Neural progenitor cell (in vitro differentiated cells): ENCODE measurements at regions not wholly inside any gene's neighbourhood (a gene's known extent, or its start where the extent isn't known, plus 50 kb on each side); places are given as distances from the start of the nearest gene placed in this dataset.

ENCODE experiments used
- DNase-seq: peaks from one replicate; pipeline ENCODE4 v3.0.0-alpha.2; 2016; ENCODE audit warnings: low spot score
- H2AFZ ChIP-seq: fragments of 200-600 bp; sonication (generic); replicated peaks from 2 replicates; pipeline ENCODE4 v1.6.1; 2016; ENCODE audit warnings: antibody characterized with exemption
- H3F3A ChIP-seq: fragments of 200-600 bp; sonication (generic); 2 replicates; pipeline ENCODE4 v1.6.1; 2016; ENCODE audit warnings: antibody characterized with exemption, low read depth
- H3K27ac ChIP-seq: fragments of 200-600 bp; sonication (generic); 2 replicates; pipeline ENCODE4 v1.5.1; 2016; ENCODE audit warnings: mild to moderate bottlenecking
- H3K27me3 ChIP-seq: fragments of 200-600 bp; sonication (generic); 2 replicates; pipeline ENCODE4 v1.6.1; 2016; ENCODE audit warnings: mild to moderate bottlenecking, moderate library complexity
- H3K36me3 ChIP-seq: fragments of 200-600 bp; sonication (generic); 2 replicates; pipeline ENCODE4 v1.5.1; 2016
- H3K4me1 ChIP-seq: fragments of 200-600 bp; sonication (generic); 2 replicates; pipeline ENCODE4 v1.6.1; 2016; ENCODE audit warnings: mixed run types
- H3K4me2 ChIP-seq: fragments of 200-600 bp; sonication (generic); 2 replicates; pipeline ENCODE4 v1.6.1; 2016
- H3K4me3 ChIP-seq: fragments of 200-600 bp; sonication (generic); 2 replicates; pipeline ENCODE4 v1.5.1; 2016
- H3K79me2 ChIP-seq: fragments of 200-600 bp; sonication (generic); 2 replicates; pipeline ENCODE4 v1.6.1; 2016; ENCODE audit warnings: low read depth
- H3K9ac ChIP-seq: fragments of 200-600 bp; sonication (generic); 2 replicates; pipeline ENCODE4 v1.6.1; 2016
- H3K9me3 ChIP-seq: fragments of 200-600 bp; sonication (generic); 2 replicates; pipeline ENCODE4 v1.5.1; 2016; ENCODE audit warnings: low read depth
- H4K20me1 ChIP-seq: fragments of 200-600 bp; sonication (generic); 2 replicates; pipeline ENCODE4 v1.6.1; 2016; ENCODE audit warnings: low read depth
- H3K27ac Mint-ChIP-seq: 3 replicates; pipeline ENCODE4 v1.8.0; 2021; ENCODE audit warnings: mixed read lengths
- H3K27me3 Mint-ChIP-seq: 2 replicates; pipeline ENCODE4 v1.8.0; 2022; ENCODE audit warnings: low read depth, mild to moderate bottlenecking, inconsistent platforms, moderate library complexity, mixed read lengths; ENCODE audit not compliant: insufficient read depth
- H3K36me3 Mint-ChIP-seq: 3 replicates; pipeline ENCODE4 v1.8.0; 2021; ENCODE audit warnings: mixed read lengths
- H3K4me1 Mint-ChIP-seq: 3 replicates; pipeline ENCODE4 v1.8.0; 2021; ENCODE audit warnings: mixed read lengths
- H3K4me3 Mint-ChIP-seq: 3 replicates; pipeline ENCODE4 v1.8.0; 2021; ENCODE audit warnings: mild to moderate bottlenecking, moderate library complexity, mixed read lengths
- H3K9me3 Mint-ChIP-seq: 3 replicates; pipeline ENCODE4 v1.8.0; 2020; ENCODE audit warnings: mixed read lengths
- EZH2 ChIP-seq: fragments of 200-600 bp; sonication (generic); IDR thresholded peaks from 2 replicates; pipeline ENCODE4 v1.6.1; 2017; ENCODE audit warnings: antibody characterized with exemption, mild to moderate bottlenecking, moderate library complexity
- EZH2phosphoT487 ChIP-seq: fragments of 200-600 bp; sonication (generic); IDR thresholded peaks from 2 replicates; pipeline ENCODE4 v1.6.1; 2017; ENCODE audit warnings: antibody characterized with exemption
- TF ChIP-seq, protein P1 (sequence below): fragments of 200-600 bp; sonication (generic); IDR thresholded peaks from 2 replicates; pipeline ENCODE4 v1.5.1; 2017; ENCODE audit warnings: antibody characterized with exemption, mild to moderate bottlenecking

DNA sequence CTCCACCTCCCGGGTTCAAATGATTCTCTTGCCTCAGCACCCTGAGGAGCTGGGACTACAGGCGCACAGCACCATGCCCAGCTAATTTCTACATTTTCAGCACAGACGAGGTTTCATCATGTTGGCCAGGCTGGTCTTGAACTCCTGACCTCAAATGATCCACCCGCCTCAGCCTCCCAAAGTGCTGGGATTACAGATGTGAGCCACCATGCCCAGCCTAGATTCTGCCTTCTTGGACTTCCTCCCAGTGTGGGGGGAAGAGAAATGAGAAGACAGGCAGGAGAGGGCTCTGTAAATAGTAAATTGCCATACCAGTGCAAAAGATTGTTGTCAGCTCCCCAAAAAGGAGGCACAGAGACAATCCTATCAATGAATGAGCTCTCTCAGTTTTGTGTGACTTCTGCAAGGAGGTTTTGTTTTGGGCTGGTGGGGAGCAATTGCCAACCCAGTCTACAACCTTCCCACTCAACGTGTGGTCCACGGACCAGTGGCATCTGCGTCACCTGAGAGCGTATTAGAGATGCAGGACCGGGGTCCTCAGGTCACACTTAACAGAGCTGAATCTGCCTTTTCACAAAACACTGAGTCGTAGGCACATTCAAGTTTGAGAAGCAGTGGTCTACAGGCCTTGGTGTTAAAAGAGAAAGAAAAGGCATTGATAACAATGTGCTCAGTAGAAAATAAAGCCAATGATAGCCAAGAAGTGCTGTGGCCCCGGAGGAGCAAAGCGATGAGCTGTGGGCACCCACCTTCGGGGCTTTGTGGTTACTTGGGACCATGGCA, 78.1 kb downstream of the MYCN start:
- Histone ChIP-seq H2AFZ (no peak overlapping the region), H3K9ac (no peak overlapping the region), H3K79me2 (no peaks in the 10 kb centered on the region), H3K27me3 (peaks cover 3% of the 10 kb centered on the region), H4K20me1 (no peaks in the 10 kb centered on the region), H3K27ac (no peak overlapping the region), H3F3A (peaks cover 20% of the 10 kb centered on the region), H3K4me3 (no peak overlapping the region), H3K4me2 (peak overlapping the region; percentile 4), H3K4me1 (peaks cover 33% of the 10 kb centered on the region), H3K36me3 (no peaks in the 10 kb centered on the region), H3K9me3 (no peaks in the 10 kb centered on the region)
- no peaks in the 10 kb centered on the region for H3K36me3 Mint-ChIP-seq
- no peaks in the 10 kb centered on the region for H3K9me3 Mint-ChIP-seq
- H3K27ac Mint-ChIP-seq: no peak overlapping the region
- no peak for TF ChIP-seq EZH2phosphoT487
- TF ChIP-seq, protein P1, sequence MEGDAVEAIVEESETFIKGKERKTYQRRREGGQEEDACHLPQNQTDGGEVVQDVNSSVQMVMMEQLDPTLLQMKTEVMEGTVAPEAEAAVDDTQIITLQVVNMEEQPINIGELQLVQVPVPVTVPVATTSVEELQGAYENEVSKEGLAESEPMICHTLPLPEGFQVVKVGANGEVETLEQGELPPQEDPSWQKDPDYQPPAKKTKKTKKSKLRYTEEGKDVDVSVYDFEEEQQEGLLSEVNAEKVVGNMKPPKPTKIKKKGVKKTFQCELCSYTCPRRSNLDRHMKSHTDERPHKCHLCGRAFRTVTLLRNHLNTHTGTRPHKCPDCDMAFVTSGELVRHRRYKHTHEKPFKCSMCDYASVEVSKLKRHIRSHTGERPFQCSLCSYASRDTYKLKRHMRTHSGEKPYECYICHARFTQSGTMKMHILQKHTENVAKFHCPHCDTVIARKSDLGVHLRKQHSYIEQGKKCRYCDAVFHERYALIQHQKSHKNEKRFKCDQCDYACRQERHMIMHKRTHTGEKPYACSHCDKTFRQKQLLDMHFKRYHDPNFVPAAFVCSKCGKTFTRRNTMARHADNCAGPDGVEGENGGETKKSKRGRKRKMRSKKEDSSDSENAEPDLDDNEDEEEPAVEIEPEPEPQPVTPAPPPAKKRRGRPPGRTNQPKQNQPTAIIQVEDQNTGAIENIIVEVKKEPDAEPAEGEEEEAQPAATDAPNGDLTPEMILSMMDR: no peak
- no peak for TF ChIP-seq EZH2
- H3K4me1 Mint-ChIP-seq: peaks cover 51% of the 10 kb centered on the region
- DNase-seq: no peak
- no peak overlapping the region for H3K4me3 Mint-ChIP-seq
- H3K27me3 Mint-ChIP-seq: peaks cover 17% of the 10 kb centered on the region

DNA sequence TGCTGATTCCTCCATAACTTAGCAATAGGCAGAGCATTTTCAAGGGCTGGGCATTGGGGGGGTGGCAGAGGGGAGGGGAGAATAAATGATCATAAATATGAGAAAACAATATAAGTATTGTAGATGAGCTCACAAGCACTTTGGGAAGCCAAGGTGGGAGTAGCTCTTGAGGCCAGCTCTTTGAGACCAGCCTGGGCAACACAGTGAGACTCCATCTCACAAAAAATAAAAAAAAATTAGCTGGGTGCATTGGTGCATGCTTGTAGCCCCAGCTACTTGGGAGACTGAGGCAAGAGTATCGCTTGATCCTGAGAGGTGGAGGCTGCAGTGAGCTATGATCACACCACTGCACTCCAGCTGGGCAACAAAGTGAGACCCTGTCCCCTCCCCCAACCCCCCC, 75.9 kb downstream of the MYCN start:
- H3K27ac Mint-ChIP-seq: no peak overlapping the region

DNA sequence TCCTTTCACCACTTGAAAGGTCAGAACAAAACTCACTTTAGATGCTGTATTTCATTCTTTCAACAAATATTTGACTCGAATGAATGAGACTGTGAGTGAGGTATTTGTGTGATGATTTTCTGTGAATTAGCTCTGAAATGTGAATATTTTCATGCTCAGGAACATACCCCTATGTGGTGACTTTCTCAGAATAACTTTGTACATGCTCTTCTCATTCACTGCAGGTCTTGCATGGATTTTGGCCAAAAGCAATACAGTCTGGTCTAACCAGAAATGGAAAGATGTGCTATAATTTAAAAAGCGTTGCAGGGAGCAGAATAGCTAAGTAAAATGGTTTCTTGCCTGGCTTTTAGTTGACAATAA, 75.5 kb downstream of the MYCN start:
- peaks cover 27% of the 10 kb centered on the region for H3F3A ChIP-seq
- TF ChIP-seq EZH2phosphoT487: no peak
- TF ChIP-seq, protein P1: no peak
- no peak for TF ChIP-seq EZH2
- Mint-ChIP-seq H3K27ac (no peak overlapping the region), H3K27me3 (peaks cover 15% of the 10 kb centered on the region), H3K36me3 (no peaks in the 10 kb centered on the region), H3K4me1 (peaks cover 50% of the 10 kb centered on the region), H3K4me3 (no peak overlapping the region), H3K9me3 (no peaks in the 10 kb centered on the region)
- no peak overlapping the region for H2AFZ ChIP-seq
- H3K9me3 ChIP-seq: no peaks in the 10 kb centered on the region
- H3K79me2 ChIP-seq: no peaks in the 10 kb centered on the region
- no peaks in the 10 kb centered on the region for H3K36me3 ChIP-seq
- H3K4me2 ChIP-seq: no peak overlapping the region
- peaks cover 38% of the 10 kb centered on the region for H3K4me1 ChIP-seq
- no peaks in the 10 kb centered on the region for H4K20me1 ChIP-seq
- DNase-seq: no peak
- peaks cover 14% of the 10 kb centered on the region for H3K27me3 ChIP-seq
- no peak overlapping the region for H3K9ac ChIP-seq
- no peak overlapping the region for H3K4me3 ChIP-seq
- H3K27ac ChIP-seq: no peak overlapping the region

More for the DNA sequence above, 75.9 kb downstream of the MYCN start:
- H3K27me3 ChIP-seq: peaks cover 14% of the 10 kb centered on the region
- peaks cover 50% of the 10 kb centered on the region for H3K4me1 Mint-ChIP-seq
- H4K20me1 ChIP-seq: no peaks in the 10 kb centered on the region
- no peak overlapping the region for H3K4me3 Mint-ChIP-seq
- H3K4me2 ChIP-seq: no peak overlapping the region
- peaks cover 15% of the 10 kb centered on the region for H3K27me3 Mint-ChIP-seq
- H3K9me3 Mint-ChIP-seq: no peaks in the 10 kb centered on the region
- no peak overlapping the region for H2AFZ ChIP-seq
- DNase-seq: no peak
- no peak overlapping the region for H3K4me3 ChIP-seq
- H3K9ac ChIP-seq: no peak overlapping the region
- no peaks in the 10 kb centered on the region for H3K36me3 ChIP-seq
- TF ChIP-seq EZH2phosphoT487 (no peak), EZH2 (no peak)
- TF ChIP-seq, protein P1: no peak
- H3K9me3 ChIP-seq: no peaks in the 10 kb centered on the region
- no peaks in the 10 kb centered on the region for H3K36me3 Mint-ChIP-seq
- peaks cover 38% of the 10 kb centered on the region for H3K4me1 ChIP-seq
- no peaks in the 10 kb centered on the region for H3K79me2 ChIP-seq
- peaks cover 27% of the 10 kb centered on the region for H3F3A ChIP-seq
- H3K27ac ChIP-seq: no peak overlapping the region
